ENCODE measurements at regions not wholly inside any gene's neighbourhood (a gene's known extent, or its start where the extent isn't known, plus 50 kb on each side); places are given as distances from the start of the nearest gene placed in this dataset.

- Histone ChIP-seq H3K4me1 (ENCODE audit: control insufficient read depth in 5 of 5, insufficient read depth in 5 of 5, low read length in 5 of 5) (no peaks in the 10 kb centered on the region), H3K9me3 (ENCODE audit: control insufficient read depth in 4 of 4, insufficient read depth in 3 of 4, low read length in 3 of 4) (no peaks in the 10 kb centered on the region), H3K9ac (ENCODE audit: insufficient read depth in 1 of 2, low read length in 2 of 2) (no peak overlapping the region), H3K4me3 (no peak overlapping the region), H3K27ac (ENCODE audit: low read depth in 1 of 2, low read length in 1 of 2) (no peak overlapping the region), H3K27me3 (ENCODE audit: control insufficient read depth in 3 of 3, insufficient read depth in 3 of 3, low read length in 2 of 3) (no peaks in the 10 kb centered on the region), H3K36me3 (ENCODE audit: control insufficient read depth in 4 of 4, insufficient read depth in 4 of 4, low read length in 4 of 4) (no peaks in the 10 kb centered on the region)
- no peak for TF ChIP-seq CTCF (IDR thresholded peaks at IDR 0.05; ENCODE audit: control extremely low read depth, extremely low read depth)
- no peak for DNase-seq
- 85% methylated on average over 2 of the region's 2 CpGs for WGBS, 2 donors
- no peak for ATAC-seq (ENCODE audit: insufficient read depth, low FRiP score)
These were observed 1013.9 kb downstream of the KCNT2 start for GRCh38 chr1:195594322-195594721.

- no peak for TF ChIP-seq CTCF (IDR thresholded peaks at IDR 0.05; ENCODE audit: control extremely low read depth, extremely low read depth)
- Histone ChIP-seq H3K27me3 (ENCODE audit: control insufficient read depth in 3 of 3, insufficient read depth in 3 of 3, low read length in 2 of 3) (no peaks in the 10 kb centered on the region), H3K9me3 (ENCODE audit: control insufficient read depth in 4 of 4, insufficient read depth in 3 of 4, low read length in 3 of 4) (no peaks in the 10 kb centered on the region), H3K36me3 (ENCODE audit: control insufficient read depth in 4 of 4, insufficient read depth in 4 of 4, low read length in 4 of 4) (no peaks in the 10 kb centered on the region), H3K4me3 (no peak overlapping the region), H3K9ac (ENCODE audit: insufficient read depth in 1 of 2, low read length in 2 of 2) (no peak overlapping the region), H3K27ac (ENCODE audit: low read depth in 1 of 2, low read length in 1 of 2) (no peak overlapping the region), H3K4me1 (ENCODE audit: control insufficient read depth in 5 of 5, insufficient read depth in 5 of 5, low read length in 5 of 5) (no peaks in the 10 kb centered on the region)
- DNase-seq (no peak), ATAC-seq (ENCODE audit: insufficient read depth, low FRiP score) (no peak)
- WGBS, 2 donors, result 70 to 84% methylated on average over 3 of the region's 3 CpGs
These were observed 1016.1 kb downstream of the KCNT2 start for GRCh38 chr1:195591917-195592672.

- Histone ChIP-seq H3K36me3 (ENCODE audit: control insufficient read depth in 4 of 4, insufficient read depth in 4 of 4, low read length in 4 of 4) (no peaks in the 10 kb centered on the region), H3K4me3 (no peak overlapping the region), H3K9ac (ENCODE audit: insufficient read depth in 1 of 2, low read length in 2 of 2) (no peak overlapping the region), H3K9me3 (ENCODE audit: control insufficient read depth in 4 of 4, insufficient read depth in 3 of 4, low read length in 3 of 4) (no peaks in the 10 kb centered on the region), H3K27ac (ENCODE audit: low read depth in 1 of 2, low read length in 1 of 2) (no peak overlapping the region), H3K4me1 (ENCODE audit: control insufficient read depth in 5 of 5, insufficient read depth in 5 of 5, low read length in 5 of 5) (no peaks in the 10 kb centered on the region), H3K27me3 (ENCODE audit: control insufficient read depth in 3 of 3, insufficient read depth in 3 of 3, low read length in 2 of 3) (no peaks in the 10 kb centered on the region)
- TF ChIP-seq CTCF (IDR thresholded peaks at IDR 0.05; ENCODE audit: control extremely low read depth, extremely low read depth), result no peak
- WGBS, 2 donors, result 75 to 90% methylated on average over 3 of the region's 3 CpGs
- no peak for ATAC-seq (ENCODE audit: insufficient read depth, low FRiP score)
- DNase-seq, result no peak
These were observed 1017.6 kb downstream of the KCNT2 start for GRCh38 chr1:195590649-195591048.

All from lung (tissue), 11 donors.